Astrocyte (in vitro differentiated cells and primary cell): ENCODE measurements at regions not wholly inside any gene's neighbourhood (a gene's known extent, or its start where the extent isn't known, plus 50 kb on each side); places are given as distances from the start of the nearest gene placed in this dataset.

Source experiments
- CTCF ChIP-seq: IDR thresholded peaks from 2 replicates; pipeline ENCODE4 v1.5.1; 2011; ENCODE audit warnings: low read depth, mild to moderate bottlenecking, inconsistent platforms, low read length, moderate library complexity; ENCODE audit not compliant: insufficient read depth
- EZH2 ChIP-seq: IDR thresholded peaks from 2 replicates; pipeline ENCODE4 v1.6.1; 2012; ENCODE audit warnings: mild to moderate bottlenecking, low read length, inconsistent platforms; ENCODE audit not compliant: insufficient read depth

GRCh38 chr2:8134985-8135682 lies 546.7 kb upstream of the ID2 start:
- TF ChIP-seq CTCF (no peak), EZH2 (no peak)
